ENCODE measurements at regions not wholly inside any gene's neighbourhood (a gene's known extent, or its start where the extent isn't known, plus 50 kb on each side); places are given as distances from the start of the nearest gene placed in this dataset.
"Not testable (repeated sequence)": the region's sequence is repeated elsewhere in the genome, so short reads cannot be mapped to it uniquely, and the experiment has no call there.

DNA sequence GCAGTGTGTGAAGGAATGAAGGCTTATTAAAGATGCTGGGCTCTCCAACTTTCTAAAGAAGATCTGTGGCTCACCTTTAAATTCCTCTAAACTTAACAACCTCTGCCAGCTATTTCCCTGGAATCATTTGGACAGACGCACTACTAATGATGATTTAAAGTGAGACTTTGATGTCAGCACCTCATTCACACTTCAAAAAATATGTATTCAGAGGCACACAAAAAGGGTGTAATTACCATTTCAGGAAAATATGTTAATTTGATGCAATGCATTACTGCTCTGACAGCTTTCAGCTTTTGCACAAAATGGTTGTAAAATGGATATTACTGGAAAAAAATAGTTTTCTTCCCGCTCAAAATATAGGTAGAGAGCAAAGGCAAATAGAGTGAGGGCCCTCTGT is 423.9 kb upstream of the ASIC2 start:
- no peaks in the 10 kb centered on the region for H3K4me1 Mint-ChIP-seq
- H3K27ac Mint-ChIP-seq = no peak overlapping the region
- H3K4me3 Mint-ChIP-seq = no peak overlapping the region
- POLR2A ChIA-PET = no interaction called here
- H3K27me3 Mint-ChIP-seq = no peaks in the 10 kb centered on the region
- H3K9me3 Mint-ChIP-seq = no peaks in the 10 kb centered on the region
- DNase-seq (no peak), ATAC-seq (ENCODE audit: low read depth) (no peak)
- no peaks in the 10 kb centered on the region for H3K36me3 Mint-ChIP-seq

DNA sequence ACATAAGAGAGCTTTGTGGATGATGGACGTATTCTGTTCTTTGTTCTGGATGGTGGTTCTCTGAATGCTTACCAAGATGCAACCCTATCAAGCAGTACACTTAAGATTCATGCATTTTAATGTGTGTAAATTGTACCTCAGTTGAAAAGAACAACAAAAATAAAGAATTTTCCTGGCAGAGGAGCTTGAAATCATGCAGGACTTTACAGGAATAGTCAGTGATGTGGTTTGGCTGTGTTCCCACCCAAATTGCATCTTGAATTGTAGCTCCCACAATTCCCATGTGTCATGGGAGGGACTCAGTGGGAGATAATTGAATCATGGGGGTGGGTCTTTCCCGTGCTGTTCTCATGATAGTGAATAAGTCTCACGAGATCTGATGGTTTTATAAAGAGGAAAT is 430.6 kb upstream of the ASIC2 start:
- DNase-seq; H3K9me3 Mint-ChIP-seq; H3K4me3 Mint-ChIP-seq; POLR2A ChIA-PET; H3K27ac Mint-ChIP-seq; H3K27me3 Mint-ChIP-seq; H3K36me3 Mint-ChIP-seq; ATAC-seq (ENCODE audit: low read depth); H3K4me1 Mint-ChIP-seq: not testable (repeated sequence)

DNA sequence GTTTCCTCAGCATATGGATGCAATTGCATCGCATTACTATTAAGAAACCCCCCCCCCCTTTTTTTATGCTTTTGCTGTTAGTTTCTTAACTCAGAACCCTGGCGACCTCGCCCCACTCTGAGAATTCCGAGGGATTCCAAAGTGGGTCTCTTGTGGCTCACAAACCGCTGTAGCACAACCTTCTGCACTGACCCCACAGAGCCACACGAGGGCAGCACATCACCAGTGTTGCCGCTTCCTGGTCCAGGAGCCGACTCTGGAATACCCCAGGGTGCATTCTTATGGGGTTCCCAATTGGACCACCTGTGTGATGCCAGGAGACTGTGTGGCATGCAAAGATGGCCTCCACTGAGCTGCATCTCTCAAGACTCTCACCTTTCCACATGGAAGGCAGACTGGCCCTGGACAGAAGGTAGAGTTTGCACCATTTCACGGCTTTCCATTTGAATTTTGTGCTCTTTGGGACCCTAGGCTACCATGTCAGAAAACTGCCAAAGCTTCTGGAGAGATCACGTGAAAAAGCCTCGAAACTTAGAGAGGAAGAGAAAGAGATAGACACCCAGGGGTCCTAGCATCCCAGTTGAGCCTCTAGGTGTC is 432.7 kb upstream of the ASIC2 start:
- H3K4me1 Mint-ChIP-seq = no peaks in the 10 kb centered on the region
- H3K27ac Mint-ChIP-seq = no peak overlapping the region
- ATAC-seq (ENCODE audit: low read depth) (no peak), DNase-seq (peak; percentile 30)
- POLR2A ChIA-PET = no interaction called here
- no peak overlapping the region for H3K4me3 Mint-ChIP-seq
- H3K9me3 Mint-ChIP-seq = no peaks in the 10 kb centered on the region
- peaks cover 2% of the 10 kb centered on the region for H3K27me3 Mint-ChIP-seq
- no peaks in the 10 kb centered on the region for H3K36me3 Mint-ChIP-seq

DNA sequence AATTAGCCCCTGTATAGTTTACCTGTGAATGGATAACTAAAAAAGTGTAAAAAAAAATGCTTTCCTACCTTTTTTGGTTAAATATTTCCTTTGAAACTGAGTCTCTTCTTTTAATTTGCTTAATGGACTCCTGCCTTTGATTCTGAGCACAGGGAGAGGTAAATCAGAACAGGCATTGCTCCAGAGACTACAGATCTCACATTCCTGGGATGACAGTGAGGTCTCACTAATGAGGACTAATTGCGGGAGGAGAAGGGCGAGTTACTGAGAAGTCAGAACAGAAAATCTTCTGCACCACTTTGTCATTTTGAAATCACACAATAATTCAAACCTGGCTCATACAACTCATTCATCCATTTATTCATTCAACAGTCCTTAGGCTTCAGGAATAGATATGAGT is 437.0 kb upstream of the ASIC2 start:
- no peak overlapping the region for H3K27ac Mint-ChIP-seq
- ATAC-seq (ENCODE audit: low read depth) (no peak), DNase-seq (no peak)
- no peaks in the 10 kb centered on the region for H3K9me3 Mint-ChIP-seq
- POLR2A ChIA-PET = no interaction called here
- no peaks in the 10 kb centered on the region for H3K36me3 Mint-ChIP-seq
- H3K27me3 Mint-ChIP-seq = peaks cover 2% of the 10 kb centered on the region
- H3K4me3 Mint-ChIP-seq = no peak overlapping the region
- no peaks in the 10 kb centered on the region for H3K4me1 Mint-ChIP-seq

DNA sequence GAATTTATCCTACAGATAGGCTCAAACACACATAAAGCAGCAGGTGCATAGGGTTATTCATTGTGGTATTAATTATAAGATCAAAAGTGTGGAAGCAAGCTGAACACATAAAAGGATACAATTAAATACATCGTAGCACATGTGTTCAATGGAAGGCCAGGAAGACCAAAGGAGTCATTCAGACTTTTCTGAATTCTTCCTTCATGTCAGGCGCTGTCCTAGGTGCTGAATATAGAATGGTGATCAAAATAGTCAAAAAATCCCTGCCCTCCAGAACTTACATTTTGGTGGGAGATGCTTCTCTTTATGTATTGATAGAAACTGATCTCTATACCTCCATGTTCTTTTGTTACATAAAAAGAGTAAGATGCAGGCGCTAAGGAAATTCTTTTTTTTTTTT is 439.0 kb upstream of the ASIC2 start:
- POLR2A ChIA-PET = no interaction called here
- no peak for DNase-seq
- no peak for ATAC-seq (ENCODE audit: low read depth)
- H3K4me3 Mint-ChIP-seq = no peak overlapping the region
- no peaks in the 10 kb centered on the region for H3K36me3 Mint-ChIP-seq
- no peak overlapping the region for H3K27ac Mint-ChIP-seq
- H3K4me1 Mint-ChIP-seq = no peaks in the 10 kb centered on the region
- H3K9me3 Mint-ChIP-seq = no peaks in the 10 kb centered on the region
- H3K27me3 Mint-ChIP-seq = peaks cover 2% of the 10 kb centered on the region

DNA sequence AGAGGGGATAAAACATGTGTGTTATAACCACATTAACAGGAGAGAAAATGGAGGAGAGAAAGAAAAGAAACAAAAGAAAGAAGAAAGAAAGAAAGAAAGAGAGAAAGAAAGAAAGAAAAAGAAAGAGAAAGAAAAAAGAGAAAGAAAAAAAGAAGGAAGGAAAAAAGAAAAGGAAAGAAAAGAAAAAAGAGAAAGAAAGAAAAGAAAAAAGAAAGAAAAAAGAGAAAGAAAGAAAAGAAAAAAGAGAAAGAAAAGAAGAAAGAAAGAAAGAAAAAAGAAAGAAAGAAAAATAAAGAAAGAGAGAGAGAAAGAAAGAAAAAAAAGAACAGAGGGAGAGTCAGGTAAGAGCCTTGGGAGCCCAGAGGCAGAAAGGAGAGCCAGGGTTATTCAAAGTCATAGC is 446.6 kb upstream of the ASIC2 start:
- ATAC-seq (ENCODE audit: low read depth) (no peak), DNase-seq (no peak)
- POLR2A ChIA-PET = no interaction called here
- Mint-ChIP-seq H3K9me3 (no peaks in the 10 kb centered on the region), H3K4me1 (no peaks in the 10 kb centered on the region), H3K4me3 (no peak overlapping the region), H3K36me3 (no peaks in the 10 kb centered on the region), H3K27me3 (peaks cover 11% of the 10 kb centered on the region), H3K27ac (no peak overlapping the region)

DNA sequence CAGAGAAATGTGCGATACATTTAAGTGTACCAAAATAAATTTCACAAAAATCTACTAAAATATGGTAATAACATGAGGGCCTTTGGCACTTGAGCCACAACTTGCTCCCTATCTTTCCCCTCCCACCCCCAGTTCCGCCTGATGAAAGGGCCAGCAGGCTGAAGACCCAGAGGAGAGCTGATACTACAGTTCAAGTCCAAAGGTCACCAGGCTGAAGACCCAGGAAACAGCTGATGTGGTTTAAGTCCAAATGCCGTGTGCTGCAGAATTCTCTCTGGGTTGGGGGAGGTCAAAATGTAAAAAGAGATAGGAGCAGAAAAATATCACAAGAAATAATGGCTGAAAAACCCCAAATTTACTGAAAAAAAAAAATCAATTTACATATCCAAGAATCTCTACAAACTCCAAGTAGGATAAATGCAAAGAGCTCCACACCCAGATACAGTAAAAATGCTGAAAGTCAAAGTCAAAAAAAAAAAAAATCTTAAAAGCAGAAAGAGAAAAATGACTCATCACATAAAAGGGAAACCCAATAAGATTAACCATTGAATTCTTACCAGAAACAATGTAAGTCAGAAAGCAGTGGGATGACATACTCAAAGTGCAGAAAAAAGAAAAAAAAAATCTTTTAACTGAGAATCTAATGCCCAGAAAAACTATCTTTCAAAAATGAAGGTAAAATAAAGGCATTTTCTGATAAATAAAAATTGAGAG is 452.1 kb upstream of the ASIC2 start:
- Mint-ChIP-seq H3K9me3 (no peaks in the 10 kb centered on the region), H3K27me3 (peaks cover 8% of the 10 kb centered on the region), H3K36me3 (no peaks in the 10 kb centered on the region), H3K27ac (no peak overlapping the region), H3K4me1 (no peaks in the 10 kb centered on the region), H3K4me3 (no peak overlapping the region)
- DNase-seq (no peak), ATAC-seq (ENCODE audit: low read depth) (no peak)
- POLR2A ChIA-PET = no interaction called here

DNA sequence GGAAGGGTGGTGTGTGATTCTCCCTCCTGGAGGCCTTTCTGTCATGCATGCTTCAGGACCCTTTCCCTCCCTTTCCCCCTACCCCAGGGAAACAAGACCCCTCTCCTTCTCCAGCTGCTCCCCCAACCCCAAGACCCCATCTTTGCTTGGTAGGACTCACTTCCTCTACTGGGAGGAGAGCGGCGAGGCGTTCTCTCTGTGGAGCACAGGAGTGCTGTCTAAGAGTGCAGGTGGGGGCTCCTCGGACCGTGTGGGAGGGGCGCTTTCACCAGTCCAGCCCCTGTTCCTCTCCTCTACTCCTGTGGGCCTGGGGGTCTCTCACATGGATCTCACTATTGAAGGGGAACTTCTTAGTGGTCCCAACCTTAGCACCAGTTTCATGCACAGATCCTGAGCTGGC is 456.1 kb upstream of the ASIC2 start:
- peaks cover 18% of the 10 kb centered on the region for H3K27me3 Mint-ChIP-seq
- no peak for DNase-seq
- POLR2A ChIA-PET = no interaction called here
- H3K36me3 Mint-ChIP-seq = no peaks in the 10 kb centered on the region
- H3K4me1 Mint-ChIP-seq = peaks cover 3% of the 10 kb centered on the region
- ATAC-seq (ENCODE audit: low read depth) = no peak
- H3K27ac Mint-ChIP-seq = no peak overlapping the region
- peaks cover 2% of the 10 kb centered on the region for H3K9me3 Mint-ChIP-seq
- no peak overlapping the region for H3K4me3 Mint-ChIP-seq

DNA sequence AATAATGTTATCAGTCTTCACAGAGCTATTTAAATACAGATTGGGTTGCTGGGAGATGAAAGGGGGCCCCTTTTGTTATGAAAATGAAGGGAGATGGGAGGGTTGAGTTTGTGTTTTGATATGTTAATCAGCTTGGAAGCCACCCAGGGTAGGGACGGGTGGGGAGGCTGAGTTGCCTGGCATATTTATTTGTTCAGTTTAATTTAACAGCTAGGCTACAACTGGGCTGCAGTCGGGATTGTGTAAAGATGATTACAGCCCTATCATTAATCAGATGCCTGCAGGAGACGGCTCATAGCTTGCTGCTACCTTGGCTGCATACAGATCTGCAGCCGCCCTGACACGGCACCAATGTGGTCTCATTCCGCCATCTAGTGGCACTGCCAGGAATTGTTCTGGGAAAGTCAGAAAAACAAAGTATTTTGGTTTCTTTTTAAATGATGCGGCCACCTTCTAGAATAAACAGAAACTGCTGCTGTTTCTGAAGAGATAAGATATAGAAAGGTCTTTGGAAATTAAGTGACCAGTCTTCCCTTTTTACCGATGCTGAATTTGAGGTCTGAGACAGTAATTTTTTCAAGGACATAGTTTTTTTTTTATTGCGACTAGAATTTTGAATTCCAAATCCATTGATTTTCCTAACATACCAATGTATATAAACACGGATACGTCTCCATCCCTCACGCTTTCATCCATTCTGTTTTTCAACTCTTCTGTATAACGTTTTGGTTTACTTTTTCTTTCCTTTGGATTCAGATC is 458.0 kb upstream of the ASIC2 start:
- peaks cover 14% of the 10 kb centered on the region for H3K27me3 Mint-ChIP-seq
- peaks cover 4% of the 10 kb centered on the region for H3K9me3 Mint-ChIP-seq
- no peak overlapping the region for H3K27ac Mint-ChIP-seq
- POLR2A ChIA-PET = no interaction called here
- H3K4me3 Mint-ChIP-seq = peak overlapping the region; percentile 6
- ATAC-seq (ENCODE audit: low read depth) = peak; percentile 47
- DNase-seq = peak; percentile 61
- peaks cover 3% of the 10 kb centered on the region for H3K4me1 Mint-ChIP-seq
- no peaks in the 10 kb centered on the region for H3K36me3 Mint-ChIP-seq

DNA sequence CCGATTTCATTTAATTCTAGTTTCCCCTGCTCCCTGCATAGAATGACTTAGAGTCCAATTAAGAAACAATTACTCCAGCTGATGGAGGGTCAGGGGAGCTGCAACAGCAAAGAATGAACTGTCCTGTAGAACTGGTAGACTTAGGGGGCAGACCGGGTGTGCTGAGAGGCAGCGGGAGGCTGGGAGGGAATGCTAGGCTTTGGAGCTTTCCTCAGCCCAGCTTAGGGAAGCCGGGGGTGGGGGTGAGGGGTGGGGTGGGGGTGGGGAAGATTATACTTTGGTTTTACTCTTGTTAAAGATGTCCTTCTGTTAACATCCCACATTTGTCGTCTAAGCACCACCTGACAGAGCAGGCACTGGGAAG is 458.6 kb upstream of the ASIC2 start:
- peaks cover 3% of the 10 kb centered on the region for H3K4me1 Mint-ChIP-seq
- peaks cover 4% of the 10 kb centered on the region for H3K9me3 Mint-ChIP-seq
- no peak overlapping the region for H3K27ac Mint-ChIP-seq
- POLR2A ChIA-PET = no interaction called here
- H3K27me3 Mint-ChIP-seq = peaks cover 14% of the 10 kb centered on the region
- H3K4me3 Mint-ChIP-seq = peak overlapping the region; percentile 6
- no peaks in the 10 kb centered on the region for H3K36me3 Mint-ChIP-seq
- DNase-seq = no peak
- ATAC-seq (ENCODE audit: low read depth) = no peak

DNA sequence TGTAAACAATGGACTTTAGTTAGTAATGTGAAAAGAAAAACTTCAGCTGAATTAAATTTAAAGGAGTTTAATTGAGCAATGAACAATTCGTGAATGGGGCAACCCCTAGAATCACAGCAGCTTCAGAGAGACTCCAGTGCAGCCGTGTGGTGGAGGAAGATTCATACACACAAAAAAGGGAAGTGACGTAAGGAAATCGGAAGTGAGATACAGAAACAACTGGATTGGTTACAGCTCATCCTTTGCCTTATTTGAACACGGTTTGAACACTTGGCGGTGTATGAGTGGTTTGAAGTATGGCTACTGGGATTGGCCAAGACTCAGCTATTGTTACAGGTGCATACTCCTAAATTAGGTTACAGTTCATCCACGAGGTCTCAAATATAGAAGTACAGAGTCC is 460.4 kb upstream of the ASIC2 start:
- Mint-ChIP-seq H3K36me3 (no peaks in the 10 kb centered on the region), H3K9me3 (peaks cover 4% of the 10 kb centered on the region), H3K27me3 (peaks cover 14% of the 10 kb centered on the region), H3K4me3 (no peak overlapping the region), H3K4me1 (peaks cover 3% of the 10 kb centered on the region), H3K27ac (no peak overlapping the region)
- DNase-seq (no peak), ATAC-seq (ENCODE audit: low read depth) (no peak)
- POLR2A ChIA-PET = no interaction called here

DNA sequence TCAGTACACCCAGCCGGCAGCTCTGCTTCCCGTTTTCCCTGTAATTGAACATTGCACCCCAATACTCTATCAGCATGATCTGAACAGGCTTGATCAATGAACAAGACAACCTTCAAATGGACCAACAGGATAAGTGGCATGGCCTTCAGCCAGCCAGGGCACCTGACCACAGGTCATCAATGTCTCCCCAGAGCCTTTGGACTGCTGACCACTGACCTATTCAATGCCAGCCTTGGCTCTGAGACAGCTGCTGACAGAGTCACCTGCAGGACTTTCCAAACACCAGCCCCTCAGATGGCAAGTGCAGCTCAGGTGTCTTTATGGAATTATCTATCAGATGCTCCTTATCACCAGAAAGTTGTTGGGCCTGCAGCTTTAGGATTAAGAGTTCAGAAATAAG is 462.9 kb upstream of the ASIC2 start:
- peaks cover 4% of the 10 kb centered on the region for H3K9me3 Mint-ChIP-seq
- H3K27ac Mint-ChIP-seq = no peak overlapping the region
- no peak for DNase-seq
- no peak overlapping the region for H3K4me3 Mint-ChIP-seq
- ATAC-seq (ENCODE audit: low read depth) = no peak
- no peaks in the 10 kb centered on the region for H3K36me3 Mint-ChIP-seq
- peaks cover 8% of the 10 kb centered on the region for H3K27me3 Mint-ChIP-seq
- peaks cover 3% of the 10 kb centered on the region for H3K4me1 Mint-ChIP-seq
- POLR2A ChIA-PET = no interaction called here

DNA sequence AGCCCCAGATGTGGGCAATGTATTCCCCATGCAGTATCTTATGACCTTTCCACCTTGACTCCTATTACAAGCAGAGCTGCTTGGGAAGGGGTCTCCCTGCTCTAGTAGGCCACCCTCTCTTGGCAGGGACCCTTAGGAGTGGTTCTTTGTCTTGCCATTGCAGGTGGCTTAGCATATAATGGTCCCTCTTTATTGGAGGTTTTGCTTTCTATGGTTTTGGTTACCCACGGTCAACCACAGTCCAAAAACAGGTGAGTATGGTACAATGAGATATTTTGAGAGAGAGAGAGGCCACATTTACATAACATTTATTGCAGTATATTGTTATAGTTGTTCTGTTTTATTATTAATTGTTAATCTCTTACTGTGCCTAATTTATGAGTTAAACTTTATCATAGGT is 472.8 kb upstream of the ASIC2 start:
- no peak for ATAC-seq (ENCODE audit: low read depth)
- Mint-ChIP-seq H3K4me3 (no peak overlapping the region), H3K4me1 (no peaks in the 10 kb centered on the region), H3K27ac (no peak overlapping the region), H3K9me3 (no peaks in the 10 kb centered on the region), H3K36me3 (no peaks in the 10 kb centered on the region), H3K27me3 (peaks cover 2% of the 10 kb centered on the region)
- POLR2A ChIA-PET = no interaction called here
- no peak for DNase-seq

DNA sequence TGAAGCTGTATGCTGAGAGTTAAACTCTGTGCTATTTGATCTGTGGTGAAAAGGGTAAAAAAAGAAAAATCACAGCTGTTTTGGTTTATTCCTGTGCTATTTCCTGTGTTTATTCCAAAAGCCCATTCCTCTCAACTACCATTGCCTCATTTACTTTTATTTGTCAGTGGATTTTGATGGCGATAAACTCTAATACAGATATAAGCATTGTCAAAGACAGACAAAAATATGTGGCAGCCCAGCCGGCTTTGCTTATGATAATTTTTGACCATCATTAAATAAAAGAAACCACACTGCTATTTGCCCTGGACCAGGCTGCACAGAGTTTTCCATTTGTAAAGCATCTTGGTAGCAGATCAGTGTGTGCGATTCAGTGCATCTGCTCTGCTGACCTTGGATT is 473.6 kb upstream of the ASIC2 start:
- no peak for ATAC-seq (ENCODE audit: low read depth)
- H3K9me3 Mint-ChIP-seq = no peaks in the 10 kb centered on the region
- H3K4me3 Mint-ChIP-seq = no peak overlapping the region
- H3K36me3 Mint-ChIP-seq = no peaks in the 10 kb centered on the region
- POLR2A ChIA-PET = no interaction called here
- no peak overlapping the region for H3K27ac Mint-ChIP-seq
- H3K4me1 Mint-ChIP-seq = no peaks in the 10 kb centered on the region
- peaks cover 2% of the 10 kb centered on the region for H3K27me3 Mint-ChIP-seq
- no peak for DNase-seq
